GM12873 (cell line): ENCODE measurements at regions not wholly inside any gene's neighbourhood (a gene's known extent, or its start where the extent isn't known, plus 50 kb on each side); places are given as distances from the start of the nearest gene placed in this dataset.

Source experiments
- TF ChIP-seq, protein P1 (sequence below): IDR thresholded peaks from 2 replicates; pipeline ENCODE4 v1.5.1; 2012; ENCODE audit warnings: low read depth, mild to moderate bottlenecking, moderate library complexity, low read length, control low read depth; ENCODE audit not compliant: insufficient read depth; ENCODE audit errors: missing control alignments

DNA sequence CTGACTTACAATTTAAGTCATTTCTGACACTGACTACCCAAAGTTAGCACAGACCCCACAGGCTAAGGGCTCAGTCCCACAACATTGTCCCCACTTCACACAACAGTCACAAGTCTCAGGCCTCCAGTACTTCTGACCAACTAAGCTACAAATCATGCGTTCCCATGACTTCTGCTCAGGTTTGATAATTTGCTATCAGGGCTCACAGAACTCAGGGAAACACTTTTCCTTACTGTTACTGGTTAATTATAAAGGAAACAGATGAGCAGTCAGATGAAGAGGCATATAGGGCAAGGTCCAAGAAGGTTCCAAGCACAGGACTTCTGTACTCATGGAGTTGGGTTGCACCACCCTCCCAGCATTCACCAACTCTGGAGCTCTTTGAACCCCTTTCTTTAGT, 151.2 kb upstream of the TNR start:
- TF ChIP-seq, protein P1, sequence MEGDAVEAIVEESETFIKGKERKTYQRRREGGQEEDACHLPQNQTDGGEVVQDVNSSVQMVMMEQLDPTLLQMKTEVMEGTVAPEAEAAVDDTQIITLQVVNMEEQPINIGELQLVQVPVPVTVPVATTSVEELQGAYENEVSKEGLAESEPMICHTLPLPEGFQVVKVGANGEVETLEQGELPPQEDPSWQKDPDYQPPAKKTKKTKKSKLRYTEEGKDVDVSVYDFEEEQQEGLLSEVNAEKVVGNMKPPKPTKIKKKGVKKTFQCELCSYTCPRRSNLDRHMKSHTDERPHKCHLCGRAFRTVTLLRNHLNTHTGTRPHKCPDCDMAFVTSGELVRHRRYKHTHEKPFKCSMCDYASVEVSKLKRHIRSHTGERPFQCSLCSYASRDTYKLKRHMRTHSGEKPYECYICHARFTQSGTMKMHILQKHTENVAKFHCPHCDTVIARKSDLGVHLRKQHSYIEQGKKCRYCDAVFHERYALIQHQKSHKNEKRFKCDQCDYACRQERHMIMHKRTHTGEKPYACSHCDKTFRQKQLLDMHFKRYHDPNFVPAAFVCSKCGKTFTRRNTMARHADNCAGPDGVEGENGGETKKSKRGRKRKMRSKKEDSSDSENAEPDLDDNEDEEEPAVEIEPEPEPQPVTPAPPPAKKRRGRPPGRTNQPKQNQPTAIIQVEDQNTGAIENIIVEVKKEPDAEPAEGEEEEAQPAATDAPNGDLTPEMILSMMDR: no peak

DNA sequence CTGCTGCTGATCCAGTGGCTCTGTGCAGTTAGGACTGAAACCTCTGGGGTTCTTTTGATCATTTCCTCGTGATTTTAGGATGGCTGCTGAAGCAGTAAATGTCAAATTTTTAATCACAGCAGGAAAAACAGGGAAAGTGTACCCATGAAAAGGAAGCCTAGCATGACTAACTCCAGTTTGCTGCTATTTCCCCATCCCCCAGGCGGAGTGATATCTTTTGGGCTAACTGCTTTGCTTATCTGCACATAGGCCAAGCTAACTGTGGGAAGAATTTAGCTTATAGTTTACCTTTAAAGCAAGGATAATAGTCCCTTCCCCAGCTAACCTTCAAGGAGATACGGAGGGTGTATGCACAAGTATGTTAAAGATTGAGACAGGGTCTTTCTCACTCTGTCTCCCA, 149.8 kb upstream of the TNR start:
- TF ChIP-seq, protein P1: no peak

- TF ChIP-seq, protein P1: no peak
These were observed 149.3 kb upstream of the TNR start for GRCh38 chr1:175892686-175893085.

DNA sequence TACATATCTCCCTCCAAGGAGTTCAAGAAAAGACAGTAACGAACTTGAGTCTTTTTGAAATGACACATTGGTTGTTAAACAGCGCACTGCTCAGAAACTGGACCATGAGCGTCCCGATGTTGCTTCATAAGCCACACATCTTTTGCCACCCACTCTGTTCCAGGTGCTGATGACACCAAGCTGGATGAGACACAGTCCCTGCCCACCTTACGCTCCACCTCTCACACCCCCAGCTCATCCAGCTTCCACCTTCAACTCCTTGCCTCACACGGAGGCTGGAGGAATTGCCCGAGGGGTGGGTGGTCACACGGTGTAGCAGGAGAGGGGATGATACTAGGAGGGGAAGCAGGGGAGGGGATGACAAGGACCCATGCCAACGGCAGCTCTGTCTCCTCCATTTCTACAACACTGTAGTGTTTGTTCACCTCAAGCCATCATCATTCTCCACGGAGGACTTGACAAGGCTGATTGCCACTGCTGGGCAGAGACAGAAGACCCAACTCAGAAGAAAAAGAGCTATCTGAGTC, 148.5 kb upstream of the TNR start:
- TF ChIP-seq, protein P1: no peak

DNA sequence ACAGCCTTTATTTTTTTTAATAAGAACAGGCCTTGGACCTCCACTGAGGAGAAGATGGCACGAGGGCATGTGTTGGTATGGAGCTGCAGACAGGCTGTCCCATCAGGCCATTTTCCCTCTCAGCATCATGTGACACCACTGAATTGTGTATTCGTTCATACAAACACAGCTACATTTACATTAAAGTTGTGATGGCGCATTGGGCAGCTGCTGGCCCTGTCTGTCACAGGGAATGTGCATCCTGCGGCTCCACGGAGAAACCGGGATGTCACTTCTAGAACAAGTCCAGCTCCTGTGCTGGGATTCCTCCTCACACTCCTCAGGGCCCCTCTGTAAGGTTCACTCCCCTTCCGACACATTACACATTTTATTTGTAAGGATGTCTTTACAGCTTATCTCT, 147.6 kb upstream of the TNR start:
- TF ChIP-seq, protein P1: no peak

DNA sequence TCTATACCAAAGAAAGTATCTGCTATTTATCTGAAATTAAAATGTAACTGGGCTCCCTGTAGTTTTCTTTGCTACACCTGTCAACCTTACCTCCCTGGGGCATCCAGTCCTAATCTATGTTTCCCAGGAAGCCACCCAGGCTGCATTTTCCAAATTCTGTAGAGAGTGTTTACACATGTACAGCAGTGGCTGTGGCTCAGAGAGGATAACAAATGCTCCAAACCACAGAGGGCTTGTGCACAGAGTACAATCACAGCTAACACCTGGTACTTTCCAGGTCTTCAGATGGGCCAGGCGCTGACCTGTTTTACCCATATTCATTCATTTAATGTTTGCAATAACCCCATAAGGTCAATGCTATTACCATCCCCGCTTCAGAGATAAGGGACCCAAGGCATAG, 146.5 kb upstream of the TNR start:
- TF ChIP-seq, protein P1: no peak

DNA sequence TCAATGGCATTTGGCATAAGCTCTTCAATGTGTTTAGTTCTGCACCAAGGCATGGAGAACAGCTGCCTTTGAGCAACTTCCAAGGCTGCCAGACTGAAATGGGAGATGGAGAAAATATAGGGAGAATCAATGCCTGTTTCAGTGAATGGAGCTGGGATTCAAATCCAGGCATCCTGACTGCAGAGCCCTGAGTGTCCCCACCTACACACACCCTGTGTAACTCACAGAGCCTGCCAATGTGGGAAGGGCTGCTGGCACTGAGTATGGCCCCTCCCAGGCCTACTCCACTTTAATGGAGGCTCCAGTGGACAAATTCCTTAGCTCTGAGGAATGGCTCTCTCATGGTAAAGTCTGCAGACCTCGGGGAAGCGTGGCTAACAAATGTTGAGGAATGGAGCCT, 145.6 kb upstream of the TNR start:
- TF ChIP-seq, protein P1: no peak
